ENCODE measurements at regions not wholly inside any gene's neighbourhood (a gene's known extent, or its start where the extent isn't known, plus 50 kb on each side); places are given as distances from the start of the nearest gene placed in this dataset.
A peak's percentile ranks its signal among the peaks of the same experiment; 100 is the strongest.

GRCh38 chr3:41117398-41117870, 81.9 kb upstream of the CTNNB1 start:
- DNase-seq: peak; percentile 12

GRCh38 chr3:41118461-41119390, 80.6 kb upstream of the CTNNB1 start:
- no peak for DNase-seq

GRCh38 chr3:41120460-41120859, 78.8 kb upstream of the CTNNB1 start:
- no peak for DNase-seq

GRCh38 chr3:41125258-41125657, 74.0 kb upstream of the CTNNB1 start:
- DNase-seq: no peak

GRCh38 chr3:41126472-41126871, 72.8 kb upstream of the CTNNB1 start:
- no peak for DNase-seq

- DNase-seq: no peak
These were observed 72.3 kb upstream of the CTNNB1 start for GRCh38 chr3:41126961-41127360.

- DNase-seq: no peak
These were observed 71.9 kb upstream of the CTNNB1 start for GRCh38 chr3:41127414-41127813.

- DNase-seq: no peak
These were observed 69.6 kb upstream of the CTNNB1 start for GRCh38 chr3:41129731-41130130.

- no peak for DNase-seq
These were observed 68.1 kb upstream of the CTNNB1 start for GRCh38 chr3:41131224-41131623.

- no peak for DNase-seq
These were observed 61.6 kb upstream of the CTNNB1 start for GRCh38 chr3:41137686-41138111.

- no peak for DNase-seq
These were observed 61.2 kb upstream of the CTNNB1 start for GRCh38 chr3:41138146-41138545.

GRCh38 chr3:41138601-41139000, 60.7 kb upstream of the CTNNB1 start:
- no peak for DNase-seq

- no peak for DNase-seq
These were observed 59.1 kb upstream of the CTNNB1 start for GRCh38 chr3:41140242-41140641.

GRCh38 chr3:41141433-41142167, 57.7 kb upstream of the CTNNB1 start:
- no peak for DNase-seq

GRCh38 chr3:41143421-41144031, 55.8 kb upstream of the CTNNB1 start:
- DNase-seq: no peak

GRCh38 chr3:41144631-41145030, 54.7 kb upstream of the CTNNB1 start:
- no peak for DNase-seq

- DNase-seq: no peak
These were observed 50.8 kb upstream of the CTNNB1 start for GRCh38 chr3:41148478-41148877.

GRCh38 chr3:41148901-41149300, 50.4 kb upstream of the CTNNB1 start:
- no peak for DNase-seq

Measured in NCI-H1105 (cell line).